K562 (cell line): ENCODE measurements at regions not wholly inside any gene's neighbourhood (a gene's known extent, or its start where the extent isn't known, plus 50 kb on each side); places are given as distances from the start of the nearest gene placed in this dataset.

Experiments
- BHLHE40 ChIP-seq: IDR thresholded peaks from 2 replicates; pipeline ENCODE4 v1.6.1; 2011; ENCODE audit warnings: low read length, improper control_type of control experiment
- C11orf30 ChIP-seq: fragments of 450-650 bp; IDR thresholded peaks from 2 replicates; pipeline ENCODE4 v1.6.1; 2016; ENCODE audit warnings: low read depth, mild to moderate bottlenecking
- CBFA2T3 ChIP-seq: fragments of 450-650 bp; IDR thresholded peaks from 2 replicates; pipeline ENCODE4 v1.6.1; 2017
- CCNT2 ChIP-seq: IDR thresholded peaks from 2 replicates; pipeline ENCODE4 v1.6.1; 2011; ENCODE audit warnings: borderline replicate concordance, low read depth, mild to moderate bottlenecking, moderate library complexity, mixed read lengths, low read length; ENCODE audit not compliant: insufficient read length; ENCODE audit errors: extremely low read depth
- CEBPB ChIP-seq: fragments of 450-650 bp; IDR thresholded peaks from 2 replicates; pipeline ENCODE4 v1.6.1; 2016; ENCODE audit warnings: missing genetic modification characterization, missing compliant biosample characterization
- CHD2 ChIP-seq: IDR thresholded peaks from 2 replicates; pipeline ENCODE4 v1.6.1; 2011; ENCODE audit warnings: low read depth, low read length
- CLOCK ChIP-seq: fragments of 250-450 bp; sonication (Bioruptor Pico); IDR thresholded peaks from 2 replicates; pipeline ENCODE4 v1.4.0; 2020; ENCODE audit warnings: mild to moderate bottlenecking, moderate library complexity, borderline replicate concordance
- CREB3L1 ChIP-seq: fragments of 450-650 bp; IDR thresholded peaks from 2 replicates; pipeline ENCODE4 v1.6.1; 2014; ENCODE audit warnings: low read depth, mild to moderate bottlenecking, moderate library complexity, borderline replicate concordance
- DPF2 ChIP-seq: fragments of 450-650 bp; IDR thresholded peaks from 2 replicates; pipeline ENCODE4 v1.6.1; 2016
- FOXK1 ChIP-seq: sonication (generic); formaldehyde crosslinking; IDR thresholded peaks from 2 replicates; pipeline ENCODE4 v1.8.0; 2022; ENCODE audit warnings: missing genetic modification reagents, mild to moderate bottlenecking, borderline replicate concordance
- GATAD2A ChIP-seq: fragments of 450-650 bp; IDR thresholded peaks from 2 replicates; pipeline ENCODE4 v1.6.1; 2017
- HDAC8 ChIP-seq: fragments of 450-650 bp; IDR thresholded peaks from 2 replicates; pipeline ENCODE4 v1.6.1; 2016; ENCODE audit warnings: mild to moderate bottlenecking, missing genetic modification characterization, moderate library complexity, missing compliant biosample characterization
- KDM1A ChIP-seq, 2 experiments: fragments of 450-650 bp; IDR thresholded peaks; 2 replicates each; pipeline ENCODE4 v1.6.1; 2016; ENCODE audit warnings: mild to moderate bottlenecking in 2 of 2
- LEF1 ChIP-seq: fragments of 450-650 bp; IDR thresholded peaks from 2 replicates; pipeline ENCODE4 v1.6.1; 2016; ENCODE audit warnings: mild to moderate bottlenecking
- NFE2 ChIP-seq: IDR thresholded peaks from 2 replicates; pipeline ENCODE4 v1.6.1; 2014; ENCODE audit warnings: antibody characterized with exemption, low read depth
- NFE2L1 ChIP-seq: fragments of 450-650 bp; IDR thresholded peaks from 2 replicates; pipeline ENCODE4 v1.6.1; 2016; ENCODE audit warnings: missing genetic modification characterization, low read depth, mild to moderate bottlenecking, missing compliant biosample characterization, moderate library complexity, borderline replicate concordance
- NFYB ChIP-seq: IDR thresholded peaks from 2 replicates; pipeline ENCODE4 v1.6.1; 2011; ENCODE audit warnings: mild to moderate bottlenecking, moderate library complexity; ENCODE audit not compliant: insufficient read length; ENCODE audit errors: extremely low read depth
- NR3C1 ChIP-seq: sonication (generic); formaldehyde crosslinking; IDR thresholded peaks from 2 replicates; pipeline ENCODE4 v1.8.1; 2022; ENCODE audit warnings: missing genetic modification reagents
- PHTF2 ChIP-seq: fragments of 250-450 bp; sonication (Bioruptor Pico); IDR thresholded peaks from 2 replicates; pipeline ENCODE4 v1.5.0; 2021; ENCODE audit warnings: mild to moderate bottlenecking
- POLR2AphosphoS5 ChIP-seq: IDR thresholded peaks from 2 replicates; pipeline ENCODE4 v1.6.1; 2011; ENCODE audit warnings: mild to moderate bottlenecking, low read depth, low read length, moderate library complexity; ENCODE audit not compliant: control insufficient read depth, insufficient read depth
- SMARCA4 ChIP-seq: fragments of 450-650 bp; IDR thresholded peaks from 2 replicates; pipeline ENCODE4 v1.6.1; 2016
- TCF3 ChIP-seq: sonication (generic); formaldehyde crosslinking; IDR thresholded peaks from 2 replicates; pipeline ENCODE4 v1.4.0; 2020; ENCODE audit warnings: mild to moderate bottlenecking, missing genetic modification reagents
- TCFL5 ChIP-seq: fragments of 250-450 bp; sonication (Bioruptor Pico); conservative IDR thresholded peaks from 2 replicates; pipeline ENCODE4 v1.6.1; 2021; ENCODE audit warnings: mild to moderate bottlenecking, moderate library complexity, matching md5 sums
- ZBTB9 ChIP-seq: fragments of 450-650 bp; formaldehyde crosslinking; IDR thresholded peaks from 2 replicates; pipeline ENCODE4 v1.4.0; 2020; ENCODE audit warnings: mild to moderate bottlenecking, moderate library complexity
- ZNF253 ChIP-seq: fragments of 250-450 bp; sonication (Bioruptor Pico); conservative IDR thresholded peaks from 2 replicates; pipeline ENCODE4 v1.6.1; 2021; ENCODE audit warnings: mild to moderate bottlenecking
- ZNF511 ChIP-seq: sonication (generic); formaldehyde crosslinking; IDR thresholded peaks from 2 replicates; pipeline ENCODE4 v1.8.0; 2022; ENCODE audit warnings: mild to moderate bottlenecking, missing genetic modification reagents
- ZNF830 ChIP-seq: fragments of 250-450 bp; sonication (Bioruptor Pico); IDR thresholded peaks from 2 replicates; pipeline ENCODE4 v1.5.0; 2021; ENCODE audit warnings: mild to moderate bottlenecking
- ZZZ3 ChIP-seq: fragments of 450-650 bp; IDR thresholded peaks from 2 replicates; pipeline ENCODE4 v1.6.1; 2016; ENCODE audit warnings: antibody characterized with exemption, mild to moderate bottlenecking, moderate library complexity

GRCh38 chr13:75985132-75985531, 349.0 kb downstream of the LMO7 start (continued):
- TF ChIP-seq ZZZ3 (no peak), GATAD2A (no peak), ZBTB9 (CRISPR knock-in tag) (no peak), LEF1 (peak; percentile 87), KDM1A (IDR thresholded peaks at IDR 0.05) (peak in 1 of 2 experiments; percentile 37; a peak in 1 of 4 replicates), C11orf30 (peak; percentile 55; the same call in 1 of the 2 replicates), CLOCK (CRISPR knock-in tag) (no peak), NFE2L1 (tag) (no peak), ZNF253 (CRISPR knock-in tag) (no peak), HDAC8 (no peak), NFE2 (0 out of 2 replicates have a peak, but pooled peaks have one; percentile 5), PHTF2 (CRISPR knock-in tag) (no peak), CCNT2 (peak; percentile 35), CBFA2T3 (peak; percentile 90), TCF3 (peak; percentile 82), CEBPB (tag) (peak; percentile 54), FOXK1 (no peak), POLR2AphosphoS5 (peak; percentile 56; the same call in 1 of the 2 replicates), ZNF511 (CRISPR knock-in tag) (no peak), TCFL5 (CRISPR knock-in tag) (no peak), BHLHE40 (0 out of 2 replicates have a peak, but pooled peaks have one; percentile 20), SMARCA4 (peak; percentile 87), CREB3L1 (no peak), NFYB (no peak), ZNF830 (no peak), NR3C1 (no peak), CHD2 (no peak), DPF2 (peak; percentile 89)
